ENCODE measurements at regions not wholly inside any gene's neighbourhood (a gene's known extent, or its start where the extent isn't known, plus 50 kb on each side); places are given as distances from the start of the nearest gene placed in this dataset.

GRCh38 chr5:173512637-173513435 lies 103.6 kb downstream of the BOD1 start:
- no peaks in the 10 kb centered on the region for H4K20me1 ChIP-seq
- TF ChIP-seq Cebpa-rat (IDR thresholded peaks at IDR 0.05), result no peak
- H3K27ac ChIP-seq, result no peak overlapping the region
- H3K9me3 ChIP-seq, result no peaks in the 10 kb centered on the region
- H3K4me3 ChIP-seq, result no peak overlapping the region
- no peaks in the 10 kb centered on the region for H3K36me3 ChIP-seq
- no peaks in the 10 kb centered on the region for H3K27me3 ChIP-seq
- H3K9ac ChIP-seq, result no peak overlapping the region
- no peak overlapping the region for H3K4me2 ChIP-seq
- peaks cover 8% of the 10 kb centered on the region; the same call in 1 of the 2 replicates for H3K4me1 ChIP-seq

DNA sequence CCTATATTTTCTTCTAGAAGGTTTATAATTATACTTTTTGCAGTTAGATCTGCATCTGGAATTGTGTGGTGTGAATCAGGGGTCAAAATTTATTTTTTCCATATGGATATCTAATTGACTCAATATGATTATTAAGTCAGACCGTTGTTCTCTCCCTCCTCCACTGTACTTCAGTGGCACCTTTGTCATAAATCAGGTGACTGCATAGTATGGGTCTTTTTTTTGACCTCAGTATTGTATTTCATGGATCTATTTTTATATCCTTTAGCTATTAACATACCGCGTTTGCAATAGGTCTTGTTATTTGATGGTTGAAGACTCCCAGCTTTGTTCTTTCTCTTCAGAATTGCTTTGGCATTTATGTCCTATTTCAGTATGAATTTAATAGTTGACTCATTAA lies 107.4 kb downstream of the BOD1 start:
- H3K9me3 ChIP-seq, result peaks cover 8% of the 10 kb centered on the region; the same call in 1 of the 2 replicates
- no peak overlapping the region for H3K9ac ChIP-seq
- H3K4me1 ChIP-seq, result peaks cover 8% of the 10 kb centered on the region; the same call in 1 of the 2 replicates
- H4K20me1 ChIP-seq, result no peaks in the 10 kb centered on the region
- no peak overlapping the region for H3K27ac ChIP-seq
- H3K27me3 ChIP-seq, result no peaks in the 10 kb centered on the region
- no peak for TF ChIP-seq Cebpa-rat (IDR thresholded peaks at IDR 0.05)
- H3K4me3 ChIP-seq, result no peak overlapping the region
- H3K36me3 ChIP-seq, result no peaks in the 10 kb centered on the region
- no peak overlapping the region for H3K4me2 ChIP-seq

DNA sequence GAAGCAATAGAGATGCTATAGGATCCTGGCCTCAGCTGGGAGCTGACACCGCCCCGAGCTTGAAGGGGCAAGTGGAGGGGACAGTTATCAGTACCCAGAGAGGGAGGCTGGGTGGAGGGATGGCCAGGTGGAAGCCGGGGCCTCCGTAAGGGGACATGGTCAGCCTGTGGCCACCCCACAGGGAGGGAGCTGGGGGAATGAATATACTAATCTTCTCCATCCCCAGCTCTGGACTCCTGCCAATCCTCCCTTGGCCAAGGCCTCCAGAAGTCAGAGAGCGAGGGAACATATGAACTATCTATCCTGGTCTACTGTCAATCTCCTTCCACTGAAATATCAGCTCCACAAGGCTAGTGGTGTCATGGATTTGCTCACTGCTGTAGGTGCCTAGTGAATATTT lies 109.3 kb downstream of the BOD1 start:
- TF ChIP-seq Cebpa-rat (IDR thresholded peaks at IDR 0.05), result no peak
- no peak overlapping the region for H3K9ac ChIP-seq
- no peak overlapping the region for H3K27ac ChIP-seq
- H3K4me1 ChIP-seq, result no peaks in the 10 kb centered on the region
- H4K20me1 ChIP-seq, result no peaks in the 10 kb centered on the region
- no peak overlapping the region for H3K4me3 ChIP-seq
- peaks cover 8% of the 10 kb centered on the region; the same call in 1 of the 2 replicates for H3K9me3 ChIP-seq
- H3K27me3 ChIP-seq, result no peaks in the 10 kb centered on the region
- no peak overlapping the region for H3K4me2 ChIP-seq
- H3K36me3 ChIP-seq, result no peaks in the 10 kb centered on the region

DNA sequence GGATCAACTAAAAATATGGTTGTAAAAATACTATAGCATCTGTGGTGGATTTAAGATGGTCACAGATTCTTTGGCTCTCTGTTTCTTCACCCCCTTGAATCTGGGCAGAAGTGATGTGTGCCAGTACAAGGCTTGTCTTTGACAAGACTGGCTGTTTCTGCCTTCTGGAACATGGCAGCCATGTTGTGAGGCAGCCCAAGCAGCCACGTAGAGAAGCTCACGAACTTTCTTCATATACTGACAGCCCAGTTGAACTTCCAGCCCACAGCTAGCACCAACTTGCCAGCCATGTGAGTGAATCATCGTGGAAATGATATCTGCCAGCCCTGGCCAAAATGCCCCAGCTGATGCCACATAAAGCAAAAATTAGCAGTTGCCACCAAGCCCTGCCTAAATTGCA lies 110.8 kb downstream of the BOD1 start:
- no peak for TF ChIP-seq Cebpa-rat (IDR thresholded peaks at IDR 0.05)
- Histone ChIP-seq H4K20me1 (no peaks in the 10 kb centered on the region), H3K4me3 (no peak overlapping the region), H3K4me2 (no peak overlapping the region), H3K27me3 (no peaks in the 10 kb centered on the region), H3K9me3 (peaks cover 8% of the 10 kb centered on the region; the same call in 1 of the 2 replicates), H3K9ac (no peak overlapping the region), H3K36me3 (no peaks in the 10 kb centered on the region), H3K4me1 (no peaks in the 10 kb centered on the region), H3K27ac (no peak overlapping the region)

GRCh38 chr5:173501922-173502321 lies 114.5 kb downstream of the BOD1 start:
- H3K27ac ChIP-seq, result no peak overlapping the region
- peaks cover 8% of the 10 kb centered on the region; the same call in 1 of the 2 replicates for H3K9me3 ChIP-seq
- H3K4me1 ChIP-seq, result 0 out of 2 replicates have a peak, but pooled peaks cover 5% of the 10 kb centered on the region
- no peak overlapping the region for H3K4me2 ChIP-seq
- H3K9ac ChIP-seq, result no peak overlapping the region
- H4K20me1 ChIP-seq, result no peaks in the 10 kb centered on the region
- no peaks in the 10 kb centered on the region for H3K27me3 ChIP-seq
- H3K4me3 ChIP-seq, result no peak overlapping the region
- H3K36me3 ChIP-seq, result no peaks in the 10 kb centered on the region
- TF ChIP-seq Cebpa-rat (IDR thresholded peaks at IDR 0.05), result no peak

DNA sequence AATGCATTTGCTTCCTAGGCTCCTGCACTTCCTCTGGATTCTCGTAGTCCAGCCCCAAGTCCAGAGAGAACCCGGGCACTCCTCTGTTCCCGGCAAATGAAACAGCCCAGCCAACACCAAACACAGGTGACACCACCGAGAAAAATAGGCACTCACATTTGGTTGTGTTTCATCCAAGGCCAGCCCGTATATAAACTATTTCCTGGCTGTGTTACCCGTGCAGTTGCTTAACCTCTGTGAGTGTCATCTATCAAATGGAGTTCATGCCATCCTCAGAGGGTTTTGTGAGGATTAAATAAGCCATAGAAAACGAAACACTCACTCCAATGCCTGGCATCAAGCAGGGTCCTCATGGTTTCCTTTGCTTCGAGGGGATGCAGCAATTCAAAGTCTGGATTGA lies 115.2 kb downstream of the BOD1 start:
- H3K4me1 ChIP-seq, result 0 out of 2 replicates have a peak, but pooled peaks cover 5% of the 10 kb centered on the region
- no peaks in the 10 kb centered on the region for H3K27me3 ChIP-seq
- H3K4me3 ChIP-seq, result no peak overlapping the region
- no peaks in the 10 kb centered on the region for H3K36me3 ChIP-seq
- no peaks in the 10 kb centered on the region for H4K20me1 ChIP-seq
- no peak overlapping the region for H3K4me2 ChIP-seq
- TF ChIP-seq Cebpa-rat (IDR thresholded peaks at IDR 0.05), result no peak
- H3K9ac ChIP-seq, result no peak overlapping the region
- H3K9me3 ChIP-seq, result peaks cover 8% of the 10 kb centered on the region; the same call in 1 of the 2 replicates
- H3K27ac ChIP-seq, result no peak overlapping the region

GRCh38 chr5:173500213-173500560 lies 116.3 kb downstream of the BOD1 start:
- Histone ChIP-seq H3K27ac (no peak overlapping the region), H3K4me1 (0 out of 2 replicates have a peak, but pooled peaks cover 5% of the 10 kb centered on the region), H4K20me1 (no peaks in the 10 kb centered on the region), H3K9ac (no peak overlapping the region), H3K27me3 (no peaks in the 10 kb centered on the region), H3K4me2 (no peak overlapping the region), H3K9me3 (no peaks in the 10 kb centered on the region), H3K36me3 (no peaks in the 10 kb centered on the region), H3K4me3 (no peak overlapping the region)
- TF ChIP-seq Cebpa-rat (IDR thresholded peaks at IDR 0.05), result no peak

DNA sequence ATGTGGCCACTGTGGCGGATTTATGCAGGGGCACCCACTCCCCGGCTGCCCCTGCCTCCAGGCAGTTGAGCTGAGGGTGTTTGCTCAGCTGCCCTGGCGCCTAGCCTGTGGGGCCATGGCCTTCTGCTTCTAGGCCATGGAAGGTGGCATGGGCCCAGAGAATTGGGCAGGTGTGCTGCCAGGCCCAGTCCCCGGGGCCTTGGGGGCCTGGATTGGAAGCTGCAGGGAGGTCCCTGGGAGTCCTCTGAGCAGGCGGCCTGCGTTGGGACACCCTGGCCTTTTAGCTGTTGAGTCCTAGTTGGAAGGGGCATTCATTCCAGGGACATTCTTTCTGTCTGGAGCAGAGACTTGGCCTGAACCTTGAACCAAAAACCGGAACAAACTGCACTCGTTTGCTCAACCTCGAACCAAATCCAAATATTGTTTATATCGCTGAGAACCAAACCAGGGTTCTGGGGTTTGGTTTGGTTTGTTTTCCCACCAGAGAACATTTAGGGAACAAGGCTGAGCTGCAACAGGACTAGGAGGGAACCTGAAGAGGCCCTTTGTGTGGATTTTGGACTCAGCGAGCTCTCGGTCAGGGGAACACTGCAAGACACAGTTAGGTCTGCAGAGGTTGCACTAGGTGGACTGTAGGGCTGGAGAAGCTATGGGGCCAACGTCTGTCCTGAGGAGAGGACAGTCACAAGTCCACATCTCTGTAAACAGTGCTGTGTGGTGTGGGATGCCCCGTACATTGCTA lies 116.8 kb downstream of the BOD1 start:
- Histone ChIP-seq H3K4me3 (no peak overlapping the region), H4K20me1 (no peaks in the 10 kb centered on the region), H3K9ac (no peak overlapping the region), H3K4me1 (0 out of 2 replicates have a peak, but pooled peaks cover 5% of the 10 kb centered on the region), H3K27ac (no peak overlapping the region), H3K9me3 (no peaks in the 10 kb centered on the region), H3K36me3 (no peaks in the 10 kb centered on the region), H3K27me3 (no peaks in the 10 kb centered on the region), H3K4me2 (no peak overlapping the region)
- TF ChIP-seq Cebpa-rat (IDR thresholded peaks at IDR 0.05), result no peak

GRCh38 chr5:173498739-173499470 lies 117.5 kb downstream of the BOD1 start:
- no peaks in the 10 kb centered on the region for H4K20me1 ChIP-seq
- H3K36me3 ChIP-seq, result no peaks in the 10 kb centered on the region
- H3K4me3 ChIP-seq, result no peak overlapping the region
- H3K4me1 ChIP-seq, result 0 out of 2 replicates have a peak, but pooled peaks cover 5% of the 10 kb centered on the region
- H3K4me2 ChIP-seq, result no peak overlapping the region
- H3K9ac ChIP-seq, result no peak overlapping the region
- no peaks in the 10 kb centered on the region for H3K9me3 ChIP-seq
- H3K27ac ChIP-seq, result no peak overlapping the region
- TF ChIP-seq Cebpa-rat (IDR thresholded peaks at IDR 0.05), result no peak
- no peaks in the 10 kb centered on the region for H3K27me3 ChIP-seq

All from BLaER1 (cell line).